Neural cell (in vitro differentiated cells): ENCODE measurements at regions not wholly inside any gene's neighbourhood (a gene's known extent, or its start where the extent isn't known, plus 50 kb on each side); places are given as distances from the start of the nearest gene placed in this dataset.

Experiments used
- EP300 ChIP-seq: fragments of 450-650 bp; conservative IDR thresholded peaks from 2 replicates; pipeline ENCODE4 v1.6.1; 2014; ENCODE audit warnings: antibody characterized with exemption, mild to moderate bottlenecking, moderate library complexity; ENCODE audit not compliant: poor library complexity, severe bottlenecking
- EZH2 ChIP-seq: fragments of 200-600, 300-800 bp; shearing (Covaris generic), sonication (generic); IDR thresholded peaks from 2 replicates; pipeline ENCODE4 v1.6.1; 2014; ENCODE audit warnings: antibody characterized with exemption, low read length, borderline replicate concordance, mild to moderate bottlenecking; ENCODE audit not compliant: insufficient read depth, poor library complexity, severe bottlenecking
- MXI1 ChIP-seq: fragments of 450-650 bp; conservative IDR thresholded peaks from 2 replicates; pipeline ENCODE4 v1.6.1; 2014; ENCODE audit warnings: antibody characterized with exemption, mild to moderate bottlenecking; ENCODE audit not compliant: poor library complexity, severe bottlenecking
- POLR2AphosphoS5 ChIP-seq: IDR thresholded peaks from 2 replicates; pipeline ENCODE4 v1.6.1; 2012
- RAD21 ChIP-seq: fragments of 450-650 bp; conservative IDR thresholded peaks from 2 replicates; pipeline ENCODE4 v1.6.1; 2014; ENCODE audit warnings: antibody characterized with exemption, mild to moderate bottlenecking, moderate library complexity
- SMC3 ChIP-seq: fragments of 450-650 bp; conservative IDR thresholded peaks from 2 replicates; pipeline ENCODE4 v1.6.1; 2014; ENCODE audit warnings: antibody characterized with exemption, mild to moderate bottlenecking, moderate library complexity; ENCODE audit not compliant: poor library complexity
- TAF1 ChIP-seq: IDR thresholded peaks from 2 replicates; pipeline ENCODE4 v1.6.1; 2012; ENCODE audit warnings: low read depth
- TF ChIP-seq, protein P1 (sequence below): fragments of 450-650 bp; IDR thresholded peaks from 2 replicates; pipeline ENCODE4 v1.5.1; 2014; ENCODE audit warnings: antibody characterized with exemption, mild to moderate bottlenecking, moderate library complexity; ENCODE audit not compliant: poor library complexity, severe bottlenecking
- TF ChIP-seq, protein P2 (sequence below): IDR thresholded peaks from 2 replicates; pipeline ENCODE4 v1.6.1; 2012; ENCODE audit warnings: borderline replicate concordance

DNA sequence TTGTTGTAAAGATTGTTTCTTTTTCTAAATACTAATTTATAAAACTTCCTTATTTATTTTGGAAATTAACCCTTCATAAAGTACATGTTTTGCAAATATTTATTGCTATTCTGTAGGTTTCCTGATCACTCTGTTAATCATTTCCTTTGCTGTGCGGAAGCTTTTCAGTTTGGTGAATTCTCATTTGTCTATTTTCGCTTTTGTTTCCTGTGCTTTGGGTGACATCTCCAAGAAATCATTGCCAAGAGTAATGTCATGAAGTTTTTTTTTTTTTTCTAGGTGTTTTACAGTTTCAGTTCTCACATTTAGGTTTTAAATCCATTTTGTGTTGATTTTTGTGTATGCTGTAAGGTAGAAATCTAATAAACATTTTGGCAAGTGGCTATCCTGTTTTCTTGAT, 1899.8 kb upstream of the ACO1 start:
- TF ChIP-seq EP300 (no peak), EZH2 (no peak), POLR2AphosphoS5 (no peak), TAF1 (no peak), MXI1 (no peak), SMC3 (no peak), RAD21 (no peak)
- TF ChIP-seq, protein P1, sequence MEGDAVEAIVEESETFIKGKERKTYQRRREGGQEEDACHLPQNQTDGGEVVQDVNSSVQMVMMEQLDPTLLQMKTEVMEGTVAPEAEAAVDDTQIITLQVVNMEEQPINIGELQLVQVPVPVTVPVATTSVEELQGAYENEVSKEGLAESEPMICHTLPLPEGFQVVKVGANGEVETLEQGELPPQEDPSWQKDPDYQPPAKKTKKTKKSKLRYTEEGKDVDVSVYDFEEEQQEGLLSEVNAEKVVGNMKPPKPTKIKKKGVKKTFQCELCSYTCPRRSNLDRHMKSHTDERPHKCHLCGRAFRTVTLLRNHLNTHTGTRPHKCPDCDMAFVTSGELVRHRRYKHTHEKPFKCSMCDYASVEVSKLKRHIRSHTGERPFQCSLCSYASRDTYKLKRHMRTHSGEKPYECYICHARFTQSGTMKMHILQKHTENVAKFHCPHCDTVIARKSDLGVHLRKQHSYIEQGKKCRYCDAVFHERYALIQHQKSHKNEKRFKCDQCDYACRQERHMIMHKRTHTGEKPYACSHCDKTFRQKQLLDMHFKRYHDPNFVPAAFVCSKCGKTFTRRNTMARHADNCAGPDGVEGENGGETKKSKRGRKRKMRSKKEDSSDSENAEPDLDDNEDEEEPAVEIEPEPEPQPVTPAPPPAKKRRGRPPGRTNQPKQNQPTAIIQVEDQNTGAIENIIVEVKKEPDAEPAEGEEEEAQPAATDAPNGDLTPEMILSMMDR = no peak
- TF ChIP-seq, protein P2, sequence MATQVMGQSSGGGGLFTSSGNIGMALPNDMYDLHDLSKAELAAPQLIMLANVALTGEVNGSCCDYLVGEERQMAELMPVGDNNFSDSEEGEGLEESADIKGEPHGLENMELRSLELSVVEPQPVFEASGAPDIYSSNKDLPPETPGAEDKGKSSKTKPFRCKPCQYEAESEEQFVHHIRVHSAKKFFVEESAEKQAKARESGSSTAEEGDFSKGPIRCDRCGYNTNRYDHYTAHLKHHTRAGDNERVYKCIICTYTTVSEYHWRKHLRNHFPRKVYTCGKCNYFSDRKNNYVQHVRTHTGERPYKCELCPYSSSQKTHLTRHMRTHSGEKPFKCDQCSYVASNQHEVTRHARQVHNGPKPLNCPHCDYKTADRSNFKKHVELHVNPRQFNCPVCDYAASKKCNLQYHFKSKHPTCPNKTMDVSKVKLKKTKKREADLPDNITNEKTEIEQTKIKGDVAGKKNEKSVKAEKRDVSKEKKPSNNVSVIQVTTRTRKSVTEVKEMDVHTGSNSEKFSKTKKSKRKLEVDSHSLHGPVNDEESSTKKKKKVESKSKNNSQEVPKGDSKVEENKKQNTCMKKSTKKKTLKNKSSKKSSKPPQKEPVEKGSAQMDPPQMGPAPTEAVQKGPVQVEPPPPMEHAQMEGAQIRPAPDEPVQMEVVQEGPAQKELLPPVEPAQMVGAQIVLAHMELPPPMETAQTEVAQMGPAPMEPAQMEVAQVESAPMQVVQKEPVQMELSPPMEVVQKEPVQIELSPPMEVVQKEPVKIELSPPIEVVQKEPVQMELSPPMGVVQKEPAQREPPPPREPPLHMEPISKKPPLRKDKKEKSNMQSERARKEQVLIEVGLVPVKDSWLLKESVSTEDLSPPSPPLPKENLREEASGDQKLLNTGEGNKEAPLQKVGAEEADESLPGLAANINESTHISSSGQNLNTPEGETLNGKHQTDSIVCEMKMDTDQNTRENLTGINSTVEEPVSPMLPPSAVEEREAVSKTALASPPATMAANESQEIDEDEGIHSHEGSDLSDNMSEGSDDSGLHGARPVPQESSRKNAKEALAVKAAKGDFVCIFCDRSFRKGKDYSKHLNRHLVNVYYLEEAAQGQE = no peak
